Neuron (in vitro differentiated cells): ENCODE measurements at regions not wholly inside any gene's neighbourhood (a gene's known extent, or its start where the extent isn't known, plus 50 kb on each side); places are given as distances from the start of the nearest gene placed in this dataset.

Experiments used
- H2AFZ ChIP-seq: one replicate; pipeline ENCODE4 v1.6.1; 2013; ENCODE audit warnings: low read depth, mild to moderate bottlenecking, inconsistent platforms, low read length, moderate library complexity
- H3K27me3 ChIP-seq: one replicate; pipeline ENCODE4 v1.6.1; 2013; ENCODE audit warnings: low read length; ENCODE audit not compliant: insufficient read depth
- H3K36me3 ChIP-seq: one replicate; pipeline ENCODE4 v1.6.1; 2013; ENCODE audit warnings: low read length; ENCODE audit not compliant: insufficient read depth
- H3K4me1 ChIP-seq: one replicate; pipeline ENCODE4 v1.6.1; 2013; ENCODE audit warnings: low read length; ENCODE audit not compliant: insufficient read depth
- H3K4me3 ChIP-seq: 2 replicates; pipeline ENCODE4 v1.5.1; 2013; ENCODE audit warnings: mild to moderate bottlenecking, low read length, moderate library complexity
- H3K9me3 ChIP-seq: one replicate; pipeline ENCODE4 v1.6.1; 2013; ENCODE audit warnings: low read length

GRCh38 chr21:26379561-26379960 lies 193.5 kb downstream of the CYYR1 start:
- no peaks in the 10 kb centered on the region for H3K36me3 ChIP-seq
- no peak overlapping the region for H2AFZ ChIP-seq
- no peaks in the 10 kb centered on the region for H3K4me1 ChIP-seq
- no peak overlapping the region for H3K4me3 ChIP-seq
- no peaks in the 10 kb centered on the region for H3K27me3 ChIP-seq
- H3K9me3 ChIP-seq, result no peaks in the 10 kb centered on the region

GRCh38 chr21:26377111-26377694 lies 195.9 kb downstream of the CYYR1 start:
- no peak overlapping the region for H2AFZ ChIP-seq
- H3K36me3 ChIP-seq, result no peaks in the 10 kb centered on the region
- no peaks in the 10 kb centered on the region for H3K4me1 ChIP-seq
- no peak overlapping the region for H3K4me3 ChIP-seq
- H3K27me3 ChIP-seq, result no peaks in the 10 kb centered on the region
- no peaks in the 10 kb centered on the region for H3K9me3 ChIP-seq

GRCh38 chr21:26374817-26375216 lies 198.3 kb downstream of the CYYR1 start:
- Histone ChIP-seq H3K27me3 (no peaks in the 10 kb centered on the region), H3K4me1 (no peaks in the 10 kb centered on the region), H2AFZ (no peak overlapping the region), H3K9me3 (no peaks in the 10 kb centered on the region), H3K4me3 (no peak overlapping the region), H3K36me3 (no peaks in the 10 kb centered on the region)

- Histone ChIP-seq H3K9me3 (no peaks in the 10 kb centered on the region), H2AFZ (no peak overlapping the region), H3K27me3 (no peaks in the 10 kb centered on the region), H3K4me3 (no peak overlapping the region), H3K36me3 (no peaks in the 10 kb centered on the region), H3K4me1 (no peaks in the 10 kb centered on the region)
Measured at GRCh38 chr21:26368591-26369320, 198.2 kb upstream of the APP start.

- Histone ChIP-seq H3K27me3 (no peaks in the 10 kb centered on the region), H3K36me3 (no peaks in the 10 kb centered on the region), H3K4me3 (no peak overlapping the region), H3K4me1 (no peaks in the 10 kb centered on the region), H3K9me3 (no peaks in the 10 kb centered on the region), H2AFZ (no peak overlapping the region)
Measured at GRCh38 chr21:26366781-26367180, 196.2 kb upstream of the APP start.

- Histone ChIP-seq H3K9me3 (no peaks in the 10 kb centered on the region), H2AFZ (no peak overlapping the region)
Measured at GRCh38 chr21:26365849-26366248, 195.3 kb upstream of the APP start.

GRCh38 chr21:26351661-26352060 lies 181.1 kb upstream of the APP start:
- Histone ChIP-seq H3K9me3 (no peaks in the 10 kb centered on the region), H3K36me3 (no peaks in the 10 kb centered on the region), H3K27me3 (no peaks in the 10 kb centered on the region), H2AFZ (no peak overlapping the region), H3K4me1 (no peaks in the 10 kb centered on the region), H3K4me3 (no peak overlapping the region)

More at GRCh38 chr21:26365849-26366248, 195.3 kb upstream of the APP start:
- no peaks in the 10 kb centered on the region for H3K4me1 ChIP-seq
- H3K27me3 ChIP-seq, result no peaks in the 10 kb centered on the region
- no peaks in the 10 kb centered on the region for H3K36me3 ChIP-seq
- H3K4me3 ChIP-seq, result no peak overlapping the region

- Histone ChIP-seq H3K4me3 (no peak overlapping the region), H3K4me1 (no peaks in the 10 kb centered on the region), H3K36me3 (no peaks in the 10 kb centered on the region), H3K27me3 (no peaks in the 10 kb centered on the region), H3K9me3 (no peaks in the 10 kb centered on the region), H2AFZ (no peak overlapping the region)
Measured at GRCh38 chr21:26332867-26333266, 162.3 kb upstream of the APP start.

GRCh38 chr21:26331205-26331980 lies 160.8 kb upstream of the APP start:
- no peaks in the 10 kb centered on the region for H3K9me3 ChIP-seq
- H3K4me1 ChIP-seq, result no peaks in the 10 kb centered on the region
- no peaks in the 10 kb centered on the region for H3K36me3 ChIP-seq
- H3K27me3 ChIP-seq, result no peaks in the 10 kb centered on the region
- H2AFZ ChIP-seq, result no peak overlapping the region
- no peak overlapping the region for H3K4me3 ChIP-seq

GRCh38 chr21:26320596-26320995 lies 150.0 kb upstream of the APP start:
- Histone ChIP-seq H2AFZ (no peak overlapping the region), H3K4me3 (no peak overlapping the region), H3K9me3 (no peaks in the 10 kb centered on the region), H3K36me3 (no peaks in the 10 kb centered on the region), H3K27me3 (no peaks in the 10 kb centered on the region), H3K4me1 (no peaks in the 10 kb centered on the region)

GRCh38 chr21:26307640-26308039 lies 137.1 kb upstream of the APP start:
- H3K4me1 ChIP-seq, result no peaks in the 10 kb centered on the region
- H3K27me3 ChIP-seq, result no peaks in the 10 kb centered on the region
- no peak overlapping the region for H3K4me3 ChIP-seq
- H2AFZ ChIP-seq, result no peak overlapping the region
- no peaks in the 10 kb centered on the region for H3K36me3 ChIP-seq
- H3K9me3 ChIP-seq, result no peaks in the 10 kb centered on the region

GRCh38 chr21:26297851-26298250 lies 127.3 kb upstream of the APP start:
- H3K4me1 ChIP-seq, result no peaks in the 10 kb centered on the region
- H3K4me3 ChIP-seq, result no peak overlapping the region
- H3K9me3 ChIP-seq, result no peaks in the 10 kb centered on the region
- no peak overlapping the region for H2AFZ ChIP-seq
- no peaks in the 10 kb centered on the region for H3K27me3 ChIP-seq
- no peaks in the 10 kb centered on the region for H3K36me3 ChIP-seq

- Histone ChIP-seq H2AFZ (no peak overlapping the region), H3K9me3 (no peaks in the 10 kb centered on the region), H3K4me3 (no peak overlapping the region), H3K27me3 (no peaks in the 10 kb centered on the region), H3K36me3 (no peaks in the 10 kb centered on the region), H3K4me1 (no peaks in the 10 kb centered on the region)
Measured at GRCh38 chr21:26293141-26293946, 122.8 kb upstream of the APP start.
